ENCODE measurements at regions not wholly inside any gene's neighbourhood (a gene's known extent, or its start where the extent isn't known, plus 50 kb on each side); places are given as distances from the start of the nearest gene placed in this dataset.

DNA sequence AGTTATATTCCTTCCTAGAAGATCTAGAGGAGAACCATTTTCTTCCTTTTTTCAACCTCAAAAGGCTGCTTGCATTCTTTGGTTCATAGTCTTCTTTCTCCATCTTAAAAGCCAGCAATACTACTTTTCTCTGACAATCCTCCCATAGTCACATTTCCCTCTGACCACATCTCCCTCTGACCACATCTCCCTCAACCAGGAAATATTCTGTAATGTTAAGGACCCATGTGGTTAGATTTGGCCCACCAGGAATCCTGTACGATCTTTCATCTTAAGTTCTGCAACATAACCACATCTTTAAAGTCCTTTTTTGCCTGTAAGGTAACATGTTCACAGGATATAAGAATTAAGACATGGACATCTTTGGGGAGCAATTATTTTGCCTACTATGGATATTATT lies 179.4 kb upstream of the SPEF2 start:
- Histone ChIP-seq H4K20me1 (replicated peaks; ENCODE audit: control insufficient read depth, insufficient read depth, low read length) (no peaks in the 10 kb centered on the region), H3K9me1 (ENCODE audit: control insufficient read depth, insufficient read depth, low read length) (no peaks in the 10 kb centered on the region), H3K4me2 (ENCODE audit: insufficient read depth, low read length) (no peak overlapping the region), H3K9ac (ENCODE audit: insufficient read depth in 1 of 2, low read depth in 2 of 2, low read length in 2 of 2) (no peak overlapping the region), H3K27me3 (ENCODE audit: control insufficient read depth in 2 of 2, insufficient read depth in 2 of 2, low read length in 2 of 2) (no peaks in the 10 kb centered on the region), H3K79me2 (ENCODE audit: control insufficient read depth, insufficient read depth, low read length) (no peaks in the 10 kb centered on the region), H3K27ac (ENCODE audit: extremely low read depth, low read depth, low read length) (no peak overlapping the region), H2AFZ (ENCODE audit: low read depth, low read length) (no peak overlapping the region), H3K4me1 (replicated peaks in 1 of 2; ENCODE audit: control insufficient read depth in 2 of 2, insufficient read depth in 2 of 2, low read length in 2 of 2) (no peaks in the 10 kb centered on the region), H3K9me3 (replicated peaks; ENCODE audit: control insufficient read depth, insufficient read depth, low read depth, low read length) (no peaks in the 10 kb centered on the region; the same call in 1 of the 2 replicates), H3K4me3 (no peak overlapping the region), H3K36me3 (ENCODE audit: control insufficient read depth, insufficient read depth, low read length) (no peaks in the 10 kb centered on the region)
- BruUV-seq (replicated peaks), result no TSS peak
- in situ Hi-C loops (cut with MboI) (no loop called here), intact Hi-C loops (cut with micrococcal nuclease) (no loop called here)
- ATAC-seq (no peak), DNase-seq (ENCODE audit: extremely low read depth in 1 of 4, low spot score in 3 of 4) (no peak), FAIRE-seq (no peak)
- TF ChIP-seq SPI1 (IDR thresholded peaks at IDR 0.05; ENCODE audit: borderline replicate concordance, low read depth, low read length) (no peak), STAG1 (CRISPR knock-in tag; IDR thresholded peaks at IDR 0.05; ENCODE audit: borderline replicate concordance) (no peak), SMAD4 (CRISPR knock-in tag; conservative IDR thresholded peaks at IDR 0.05) (no peak), BCL6 (CRISPR knock-in tag; IDR thresholded peaks at IDR 0.05) (no peak), ZNF124 (CRISPR knock-in tag; IDR thresholded peaks at IDR 0.05) (no peak), FUS (optimal IDR thresholded peaks at IDR 0.05; ENCODE audit: low read depth, low read length) (no peak), ZFPM2 (CRISPR knock-in tag; IDR thresholded peaks at IDR 0.05) (no peak), ZNF551 (CRISPR knock-in tag; IDR thresholded peaks at IDR 0.05) (no peak), KDM1A (IDR thresholded peaks at IDR 0.05) (no peak), ILK (tag; IDR thresholded peaks at IDR 0.05; ENCODE audit: borderline replicate concordance, low read depth) (no peak), EHMT2 (IDR thresholded peaks at IDR 0.05) (no peak), KLF6 (CRISPR knock-in tag; IDR thresholded peaks at IDR 0.05; ENCODE audit: borderline replicate concordance) (no peak), ZNF121 (CRISPR knock-in tag; conservative IDR thresholded peaks at IDR 0.05) (no peak), ZNF263 (CRISPR knock-in tag; IDR thresholded peaks at IDR 0.05; ENCODE audit: borderline replicate concordance) (no peak), MEF2D (tag; conservative IDR thresholded peaks at IDR 0.05; ENCODE audit: low read depth) (no peak)
- TF ChIP-seq, protein P1, sequence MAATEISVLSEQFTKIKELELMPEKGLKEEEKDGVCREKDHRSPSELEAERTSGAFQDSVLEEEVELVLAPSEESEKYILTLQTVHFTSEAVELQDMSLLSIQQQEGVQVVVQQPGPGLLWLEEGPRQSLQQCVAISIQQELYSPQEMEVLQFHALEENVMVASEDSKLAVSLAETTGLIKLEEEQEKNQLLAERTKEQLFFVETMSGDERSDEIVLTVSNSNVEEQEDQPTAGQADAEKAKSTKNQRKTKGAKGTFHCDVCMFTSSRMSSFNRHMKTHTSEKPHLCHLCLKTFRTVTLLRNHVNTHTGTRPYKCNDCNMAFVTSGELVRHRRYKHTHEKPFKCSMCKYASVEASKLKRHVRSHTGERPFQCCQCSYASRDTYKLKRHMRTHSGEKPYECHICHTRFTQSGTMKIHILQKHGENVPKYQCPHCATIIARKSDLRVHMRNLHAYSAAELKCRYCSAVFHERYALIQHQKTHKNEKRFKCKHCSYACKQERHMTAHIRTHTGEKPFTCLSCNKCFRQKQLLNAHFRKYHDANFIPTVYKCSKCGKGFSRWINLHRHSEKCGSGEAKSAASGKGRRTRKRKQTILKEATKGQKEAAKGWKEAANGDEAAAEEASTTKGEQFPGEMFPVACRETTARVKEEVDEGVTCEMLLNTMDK (IDR thresholded peaks at IDR 0.05; ENCODE audit: borderline replicate concordance, insufficient read depth, low read depth, low read length, poor library complexity, severe bottlenecking), result no peak
- TF ChIP-seq, protein P2, sequence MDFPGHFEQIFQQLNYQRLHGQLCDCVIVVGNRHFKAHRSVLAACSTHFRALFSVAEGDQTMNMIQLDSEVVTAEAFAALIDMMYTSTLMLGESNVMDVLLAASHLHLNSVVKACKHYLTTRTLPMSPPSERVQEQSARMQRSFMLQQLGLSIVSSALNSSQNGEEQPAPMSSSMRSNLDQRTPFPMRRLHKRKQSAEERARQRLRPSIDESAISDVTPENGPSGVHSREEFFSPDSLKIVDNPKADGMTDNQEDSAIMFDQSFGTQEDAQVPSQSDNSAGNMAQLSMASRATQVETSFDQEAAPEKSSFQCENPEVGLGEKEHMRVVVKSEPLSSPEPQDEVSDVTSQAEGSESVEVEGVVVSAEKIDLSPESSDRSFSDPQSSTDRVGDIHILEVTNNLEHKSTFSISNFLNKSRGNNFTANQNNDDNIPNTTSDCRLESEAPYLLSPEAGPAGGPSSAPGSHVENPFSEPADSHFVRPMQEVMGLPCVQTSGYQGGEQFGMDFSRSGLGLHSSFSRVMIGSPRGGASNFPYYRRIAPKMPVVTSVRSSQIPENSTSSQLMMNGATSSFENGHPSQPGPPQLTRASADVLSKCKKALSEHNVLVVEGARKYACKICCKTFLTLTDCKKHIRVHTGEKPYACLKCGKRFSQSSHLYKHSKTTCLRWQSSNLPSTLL (IDR thresholded peaks at IDR 0.05), result no peak
- TF ChIP-seq, protein P3, sequence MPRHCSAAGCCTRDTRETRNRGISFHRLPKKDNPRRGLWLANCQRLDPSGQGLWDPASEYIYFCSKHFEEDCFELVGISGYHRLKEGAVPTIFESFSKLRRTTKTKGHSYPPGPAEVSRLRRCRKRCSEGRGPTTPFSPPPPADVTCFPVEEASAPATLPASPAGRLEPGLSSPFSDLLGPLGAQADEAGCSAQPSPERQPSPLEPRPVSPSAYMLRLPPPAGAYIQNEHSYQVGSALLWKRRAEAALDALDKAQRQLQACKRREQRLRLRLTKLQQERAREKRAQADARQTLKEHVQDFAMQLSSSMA (CRISPR knock-in tag; IDR thresholded peaks at IDR 0.05), result no peak
- WGBS (ENCODE audit: insufficient coverage, low coverage, missing lambda C conversion rate), result 0% methylated on average over 1 of the region's 1 CpG
- ChIA-PET CTCF (ENCODE audit: low intra/inter-chr PET ratio) (no interaction called here), POLR2A (no interaction called here)
